Suprapubic skin (tissue), 3 donors: ENCODE measurements at regions not wholly inside any gene's neighbourhood (a gene's known extent, or its start where the extent isn't known, plus 50 kb on each side); places are given as distances from the start of the nearest gene placed in this dataset.

Experiments
- CTCF ChIP-seq, 2 donors: fragments of 200-600 bp in 1 of 2; fragments of 450-650 bp in 1 of 2; sonication (generic) in 1 of 2; IDR thresholded peaks; one replicate each; pipeline ENCODE4 v1.5.1; 2016 to 2019; ENCODE audit warnings: antibody characterized with exemption in 2 of 2, mild to moderate bottlenecking in 1 of 2, moderate library complexity in 1 of 2
- POLR2A ChIP-seq, 2 donors: fragments of 450-650 bp; IDR thresholded peaks; one replicate each; pipeline ENCODE4 v1.6.1; 2017; ENCODE audit warnings: antibody characterized with exemption in 2 of 2, mild to moderate bottlenecking in 2 of 2, moderate library complexity in 2 of 2

- TF ChIP-seq CTCF (IDR thresholded peaks at IDR 0.05) (no peak), POLR2A (IDR thresholded peaks at IDR 0.05) (no peak)
These were observed 108.7 kb downstream of the GPX5 start for GRCh38 chr6:28634411-28634760.
